Epithelial cell of esophagus (primary cell): ENCODE measurements at regions not wholly inside any gene's neighbourhood (a gene's known extent, or its start where the extent isn't known, plus 50 kb on each side); places are given as distances from the start of the nearest gene placed in this dataset.
A peak's percentile ranks its signal among the peaks of the same experiment; 100 is the strongest.

Experiments
- DNase-seq: peaks from one replicate; pipeline ENCODE4 v3.0.0; 2010; ENCODE audit warnings: low read depth
- H3K4me3 ChIP-seq: 2 replicates; pipeline ENCODE4 v1.5.1; 2011; ENCODE audit warnings: mild to moderate bottlenecking, low read length, control low read depth
- CTCF ChIP-seq: IDR thresholded peaks from 2 replicates; pipeline ENCODE4 v1.5.1; 2011; ENCODE audit warnings: low read depth, mild to moderate bottlenecking, low read length, control low read depth, inconsistent platforms; ENCODE audit not compliant: insufficient read depth; ENCODE audit errors: missing control alignments

DNA sequence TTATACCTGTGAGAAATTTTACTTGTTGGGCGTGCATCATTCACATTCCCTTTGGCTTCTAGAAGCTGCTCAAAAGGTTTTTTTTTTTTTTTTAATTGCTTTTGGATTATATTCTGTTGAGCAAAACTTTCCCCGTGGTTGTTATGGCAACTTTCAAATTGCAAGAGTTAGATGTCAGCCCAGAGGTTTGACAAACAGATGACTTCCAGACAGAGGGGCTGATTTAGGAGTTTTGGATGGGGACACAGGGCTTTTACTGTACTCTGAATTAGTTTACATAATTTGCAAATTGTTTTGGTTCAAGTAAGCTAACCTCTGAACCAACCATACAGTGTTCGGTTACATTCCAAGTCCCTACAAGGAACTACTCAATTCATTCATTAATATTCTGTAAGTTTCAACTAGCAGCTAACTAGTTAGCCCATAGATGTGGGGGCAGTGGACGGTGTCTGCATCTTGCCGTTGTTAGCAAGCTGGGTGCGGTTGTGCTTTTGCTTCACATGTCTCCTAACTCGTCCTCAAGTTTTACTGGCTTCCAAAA, 66.4 kb upstream of the JAZF1 start:
- no peak for DNase-seq

DNA sequence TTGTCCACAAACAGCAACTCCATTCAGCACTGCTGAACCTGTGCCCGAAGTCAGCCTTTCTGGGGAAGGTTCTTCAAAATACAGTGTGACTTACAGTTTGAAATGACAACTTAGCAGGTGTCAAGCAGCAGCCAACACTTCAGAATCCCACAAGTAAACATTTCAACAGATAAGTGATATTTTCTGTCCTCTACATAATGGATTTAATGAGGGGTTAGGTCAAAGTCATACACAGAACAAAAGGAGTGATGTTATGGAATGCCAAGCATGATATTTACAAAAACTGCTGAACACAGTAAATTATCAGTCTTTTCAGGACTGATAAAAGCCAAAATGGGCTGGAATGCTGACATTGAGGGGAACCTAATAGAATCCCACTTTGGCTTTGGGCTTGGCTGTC, 77.6 kb upstream of the JAZF1 start:
- H3K4me3 ChIP-seq = no peak overlapping the region
- TF ChIP-seq CTCF = no peak
- DNase-seq = no peak

More for the DNA sequence above, 66.4 kb upstream of the JAZF1 start:
- no peak for TF ChIP-seq CTCF
- H3K4me3 ChIP-seq = no peak overlapping the region

DNA sequence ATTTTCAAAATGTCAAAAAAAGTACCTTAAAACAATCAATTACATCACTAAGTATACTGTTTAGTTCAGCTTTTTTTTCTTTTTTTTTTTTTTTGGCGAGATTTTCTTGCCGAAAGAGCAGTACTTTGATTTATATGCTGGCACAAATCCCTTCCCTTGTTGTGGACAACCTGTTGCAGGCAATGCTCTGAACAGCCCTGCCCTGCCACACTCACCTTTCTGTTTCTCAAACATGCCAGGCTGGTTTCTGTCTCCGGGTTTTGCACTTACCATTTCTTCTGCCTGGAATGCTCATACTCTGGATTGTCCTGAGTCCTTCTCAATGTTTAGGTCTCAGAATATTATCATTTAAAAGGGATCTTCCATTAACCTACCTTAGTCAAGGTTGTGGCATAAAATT, 80.4 kb upstream of the JAZF1 start:
- DNase-seq = peak; percentile 17
- no peak overlapping the region for H3K4me3 ChIP-seq
- TF ChIP-seq CTCF = no peak

DNA sequence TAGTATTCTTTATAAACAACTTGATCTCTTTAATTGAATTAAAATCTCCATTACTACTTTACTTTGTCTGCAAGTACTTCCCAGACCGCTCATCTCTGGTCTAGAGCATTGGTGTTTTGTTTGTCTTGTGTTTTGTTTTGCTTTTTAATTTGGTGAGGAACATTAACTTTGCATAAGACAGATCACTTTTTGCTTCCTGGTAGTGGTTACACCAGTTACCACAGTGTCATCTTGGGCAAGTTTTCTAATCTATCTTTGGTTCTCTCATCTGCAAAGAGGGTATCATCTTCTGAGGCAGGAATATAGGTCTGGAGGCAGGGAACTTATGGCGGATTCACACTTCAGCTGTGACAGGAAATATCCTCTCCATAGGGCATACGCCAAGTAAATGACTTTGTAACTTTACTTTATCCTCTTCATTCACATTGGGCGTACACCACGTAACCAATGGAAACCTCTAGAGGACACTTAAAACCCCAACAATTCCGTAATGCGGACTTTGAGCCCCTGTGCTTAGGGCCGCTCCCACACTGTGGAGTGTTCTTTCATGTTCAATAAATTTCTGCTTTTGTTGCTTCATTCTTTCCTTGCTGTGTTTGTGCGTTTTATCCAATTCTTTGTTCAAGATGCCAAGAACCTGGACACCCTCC, 83.2 kb upstream of the JAZF1 start:
- DNase-seq = no peak
- H3K4me3 ChIP-seq = no peak overlapping the region
- TF ChIP-seq CTCF = no peak

- no peak for DNase-seq
Measured at GRCh38 chr7:28266402-28266801, 85.8 kb upstream of the JAZF1 start.

GRCh38 chr7:28267012-28267411, 86.4 kb upstream of the JAZF1 start:
- H3K4me3 ChIP-seq = no peak overlapping the region
- DNase-seq = no peak
- TF ChIP-seq CTCF = no peak

More at GRCh38 chr7:28266402-28266801, 85.8 kb upstream of the JAZF1 start:
- no peak for TF ChIP-seq CTCF
- H3K4me3 ChIP-seq = no peak overlapping the region
